GM11168 (cell line): ENCODE measurements at regions not wholly inside any gene's neighbourhood (a gene's known extent, or its start where the extent isn't known, plus 50 kb on each side); places are given as distances from the start of the nearest gene placed in this dataset.

Experiments used
- in situ Hi-C: fragments of 300-500 bp; cut with MboI; formaldehyde crosslinking; loops from one replicate; pipeline ENCODE4 v1.12.0; 2022; ENCODE audit warnings: low sequenced_read_pairs; ENCODE audit not compliant: unreplicated experiment

- in situ Hi-C loops: no loop called here
Measured at GRCh38 chr17:77386502-77387192, 245.9 kb downstream of the SEC14L1 start.

- in situ Hi-C loops: no loop called here
Measured at GRCh38 chr17:77387891-77388290, 247.1 kb downstream of the SEC14L1 start.

GRCh38 chr17:77388384-77389306 lies 247.9 kb downstream of the SEC14L1 start:
- in situ Hi-C loops: no loop called here

GRCh38 chr17:77390870-77391269 lies 250.1 kb downstream of the SEC14L1 start:
- in situ Hi-C loops: loop anchor here (5.0 kb wide), 1 partner anchor 59 kb away; no protein-coding TSS in a partner anchor

GRCh38 chr17:77391668-77392375 lies 251.1 kb downstream of the SEC14L1 start:
- in situ Hi-C loops: loop anchor here (5.0 kb wide), 1 partner anchor 60 kb away; no protein-coding TSS in a partner anchor

GRCh38 chr17:77392376-77393273 lies 251.9 kb downstream of the SEC14L1 start:
- in situ Hi-C loops: loop anchor here (5.0 kb wide), 1 partner anchor 60 kb away; no protein-coding TSS in a partner anchor

GRCh38 chr17:77393274-77393600 lies 252.5 kb downstream of the SEC14L1 start:
- in situ Hi-C loops: loop anchor here (5.0 kb wide), 1 partner anchor 61 kb away; no protein-coding TSS in a partner anchor

- in situ Hi-C loops: loop anchor here (5.0 kb wide), 1 partner anchor 62 kb away; no protein-coding TSS in a partner anchor
Measured at GRCh38 chr17:77393867-77394539, 253.2 kb downstream of the SEC14L1 start.

GRCh38 chr17:77394540-77395295 lies 253.9 kb downstream of the SEC14L1 start:
- in situ Hi-C loops: loop anchor here (5.0 kb wide), 1 partner anchor 62 kb away; no protein-coding TSS in a partner anchor

- in situ Hi-C loops: no loop called here
Measured at GRCh38 chr17:77395501-77396048, 254.8 kb downstream of the SEC14L1 start.

GRCh38 chr17:77396610-77397009 lies 255.8 kb downstream of the SEC14L1 start:
- in situ Hi-C loops: no loop called here

GRCh38 chr17:77398274-77398673 lies 257.5 kb downstream of the SEC14L1 start:
- in situ Hi-C loops: no loop called here

- in situ Hi-C loops: no loop called here
Measured at GRCh38 chr17:77399319-77399957, 258.7 kb downstream of the SEC14L1 start.

- in situ Hi-C loops: no loop called here
Measured at GRCh38 chr17:77400445-77400870, 259.7 kb downstream of the SEC14L1 start.

- in situ Hi-C loops: no loop called here
Measured at GRCh38 chr17:77402159-77402731, 261.5 kb downstream of the SEC14L1 start.

- in situ Hi-C loops: no loop called here
Measured at GRCh38 chr17:77403854-77404253, 263.1 kb downstream of the SEC14L1 start.
